PFSK-1 (cell line): ENCODE measurements at regions not wholly inside any gene's neighbourhood (a gene's known extent, or its start where the extent isn't known, plus 50 kb on each side); places are given as distances from the start of the nearest gene placed in this dataset.

Source experiments
- FOXP2 ChIP-seq: optimal IDR thresholded peaks from 2 replicates; pipeline ENCODE3; 2011; ENCODE audit warnings: borderline replicate concordance, control low read depth, inconsistent platforms; ENCODE audit not compliant: insufficient read depth; ENCODE audit errors: extremely low read length, extremely low read depth
- POLR2AphosphoS5 ChIP-seq: IDR thresholded peaks from 2 replicates; pipeline ENCODE4 v1.6.1; 2012; ENCODE audit warnings: low read depth, mild to moderate bottlenecking, control low read depth, low read length, moderate library complexity
- REST ChIP-seq, 2 experiments: IDR thresholded peaks; 2 replicates each; pipeline versions ENCODE4 v1.6.1 to v1.8.0; 2011 to 2012; ENCODE audit warnings: low read depth in 2 of 2, low read length in 2 of 2, control low read depth in 1 of 2, inconsistent platforms in 1 of 2, mild to moderate bottlenecking in 1 of 2, moderate library complexity in 1 of 2; ENCODE audit not compliant: insufficient read depth in 1 of 2
- SIN3A ChIP-seq: IDR thresholded peaks from 2 replicates; pipeline ENCODE4 v1.6.1; 2012; ENCODE audit warnings: mild to moderate bottlenecking, low read length, moderate library complexity, borderline replicate concordance; ENCODE audit not compliant: insufficient read depth
- TAF1 ChIP-seq: IDR thresholded peaks from 2 replicates; pipeline ENCODE4 v1.6.1; 2012; ENCODE audit warnings: low read length, control low read depth, borderline replicate concordance; ENCODE audit not compliant: insufficient read depth

- TF ChIP-seq REST (IDR thresholded peaks at IDR 0.05; ENCODE audit: insufficient read depth in 1 of 2, low read depth in 2 of 2, low read length in 2 of 2), result no peak
- no peak for TF ChIP-seq POLR2AphosphoS5
- TF ChIP-seq TAF1, result no peak
- no peak for TF ChIP-seq SIN3A
- TF ChIP-seq FOXP2, result no peak
These were observed 233.8 kb upstream of the SHH start for GRCh38 chr7:156046031-156046560.

- TF ChIP-seq TAF1 (no peak), POLR2AphosphoS5 (no peak), REST (IDR thresholded peaks at IDR 0.05; ENCODE audit: insufficient read depth in 1 of 2, low read depth in 2 of 2, low read length in 2 of 2) (no peak), FOXP2 (no peak), SIN3A (no peak)
These were observed 231.3 kb upstream of the SHH start for GRCh38 chr7:156043416-156044178.

GRCh38 chr7:156041398-156041797, 229.1 kb upstream of the SHH start:
- TF ChIP-seq TAF1 (no peak), FOXP2 (no peak), SIN3A (no peak), POLR2AphosphoS5 (no peak), REST (IDR thresholded peaks at IDR 0.05; ENCODE audit: insufficient read depth in 1 of 2, low read depth in 2 of 2, low read length in 2 of 2) (no peak)

- TF ChIP-seq SIN3A (no peak), REST (IDR thresholded peaks at IDR 0.05; ENCODE audit: insufficient read depth in 1 of 2, low read depth in 2 of 2, low read length in 2 of 2) (no peak), FOXP2 (no peak), POLR2AphosphoS5 (no peak), TAF1 (no peak)
These were observed 227.9 kb upstream of the SHH start for GRCh38 chr7:156039971-156040677.
